Psoas muscle (tissue), 7 donors: ENCODE measurements at regions not wholly inside any gene's neighbourhood (a gene's known extent, or its start where the extent isn't known, plus 50 kb on each side); places are given as distances from the start of the nearest gene placed in this dataset.
"Not testable (repeated sequence)": the region's sequence is repeated elsewhere in the genome, so short reads cannot be mapped to it uniquely, and the experiment has no call there.

Experiments
- ATAC-seq, 4 donors: fragments of 200-7000 bp; cut with Tn5 transposase; one replicate each; pipeline ENCODE4 v1.9.1; 2020; ENCODE audit warnings: moderate library complexity in 3 of 4, mild to moderate bottlenecking in 2 of 4
- DNase-seq, 2 donors: peaks; one replicate each; pipeline ENCODE4 v3.0.0-alpha.2; 2020
- H3K27ac ChIP-seq: fragments of 200-600 bp; one replicate; pipeline ENCODE4 v1.8.0; 2022
- H3K27me3 ChIP-seq, 3 donors: fragments of 200-600 bp in 1 of 3; one replicate each; pipeline versions ENCODE4 v1.6.1 to v1.8.0; 2013 to 2022; ENCODE audit warnings: low read length in 2 of 3, mild to moderate bottlenecking in 2 of 3, moderate library complexity in 1 of 3; ENCODE audit not compliant: insufficient read depth in 3 of 3
- H3K36me3 ChIP-seq, 2 donors: fragments of 200-600 bp in 1 of 2; one replicate each; pipeline versions ENCODE4 v1.6.1 to v1.8.0; 2013 to 2022; ENCODE audit warnings: low read depth in 1 of 2, mild to moderate bottlenecking in 1 of 2, moderate library complexity in 1 of 2; ENCODE audit not compliant: insufficient read depth in 1 of 2
- H3K4me1 ChIP-seq: fragments of 200-600 bp; one replicate; pipeline ENCODE4 v1.8.0; 2022
- H3K4me3 ChIP-seq: fragments of 200-600 bp; one replicate; pipeline ENCODE4 v1.8.0; 2022; ENCODE audit warnings: mild to moderate bottlenecking
- H3K9me3 ChIP-seq: fragments of 200-600 bp; one replicate; pipeline ENCODE4 v1.8.0; 2022
- CTCF ChIP-seq: fragments of 200-600 bp; IDR thresholded peaks from one replicate; pipeline ENCODE4 v1.8.0; 2022; ENCODE audit warnings: antibody characterized with exemption
- WGBS, 3 donors: extraction: QIAGEN DNeasy Blood & Tissue Kit; methylation state at CpG; one replicate each; pipeline versions ENCODE4 v1.1.6 to v1.1.7; 2013; 5-methylcytosine and 5-hydroxymethylcytosine counted together
- intact Hi-C, 2 donors: fragments of 100-400 bp; cut with DNase I; formaldehyde crosslinking; loops; one replicate each; pipeline versions ENCODE4 v1.11.0 to v1.14.2; 2022
- donor health status: healthy with polysubstance abuse.
- donor health status: DM: no; HTN: no; CAD: no; lungs with moderate emphysema.
- donor health status: Bipolar disorder and iron deficiency.
- donor health status: healthy.
- donor health status: DM: yes; HTN: yes; CAD: no.
- donor health status: DM: no; HTN: no; CAD: no.
- donor health status: DM: yes; HTN: yes; CAD: no.

GRCh38 chr4:167873496-167873895, 218.8 kb upstream of the ANXA10 start:
- H3K27me3 ChIP-seq, result no peaks in the 10 kb centered on the region
- ATAC-seq (no peak), DNase-seq (no peak)
- H3K36me3 ChIP-seq, result no peaks in the 10 kb centered on the region
- no peak overlapping the region for H3K27ac ChIP-seq
- no peak for TF ChIP-seq CTCF
- H3K9me3 ChIP-seq, result no peaks in the 10 kb centered on the region
- no peaks in the 10 kb centered on the region for H3K4me1 ChIP-seq
- no peak overlapping the region for H3K4me3 ChIP-seq
- intact Hi-C loops, result no loop called here

- H3K4me3 ChIP-seq, H3K27ac ChIP-seq, ATAC-seq, H3K9me3 ChIP-seq, H3K27me3 ChIP-seq, H3K36me3 ChIP-seq, H3K4me1 ChIP-seq, intact Hi-C loops, DNase-seq: not testable (repeated sequence)
- 82 to 93% (median 91%) methylated on average over 3 of the region's 3 CpGs for WGBS, 3 donors
These were observed 216.2 kb upstream of the ANXA10 start for GRCh38 chr4:167876091-167876490.

- intact Hi-C loops, DNase-seq, ATAC-seq, H3K27me3 ChIP-seq, H3K9me3 ChIP-seq, H3K27ac ChIP-seq, H3K4me1 ChIP-seq, H3K36me3 ChIP-seq, H3K4me3 ChIP-seq: not testable (repeated sequence)
- WGBS, 3 donors, result 77 to 80% (median 77%) methylated on average over 8 of the region's 8 CpGs
These were observed 214.5 kb upstream of the ANXA10 start for GRCh38 chr4:167877826-167878225.

- H3K27me3 ChIP-seq, result no peaks in the 10 kb centered on the region
- H3K27ac ChIP-seq, result no peak overlapping the region
- ATAC-seq (no peak), DNase-seq (no peak)
- intact Hi-C loops, result no loop called here
- H3K4me3 ChIP-seq, result no peak overlapping the region
- H3K9me3 ChIP-seq, result no peaks in the 10 kb centered on the region
- TF ChIP-seq CTCF, result no peak
- no peaks in the 10 kb centered on the region for H3K4me1 ChIP-seq
- whole genome bisulfite sequencing, 3 donors, result 0 to 12% (median 1%) methylated on average over 1 of the region's 1 CpG
- no peaks in the 10 kb centered on the region for H3K36me3 ChIP-seq
These were observed 209.1 kb upstream of the ANXA10 start for GRCh38 chr4:167883266-167883665.

GRCh38 chr4:167885071-167885470, 207.3 kb upstream of the ANXA10 start:
- TF ChIP-seq CTCF, result no peak
- ATAC-seq, result no peak
- H3K36me3 ChIP-seq, result no peaks in the 10 kb centered on the region
- 79 to 100% (median 84%) methylated on average over 1 of the region's 1 CpG for WGBS, 3 donors
- no peak for DNase-seq
- intact Hi-C loops, result no loop called here
- no peak overlapping the region for H3K4me3 ChIP-seq
- no peaks in the 10 kb centered on the region for H3K4me1 ChIP-seq
- H3K9me3 ChIP-seq, result no peaks in the 10 kb centered on the region
- no peak overlapping the region for H3K27ac ChIP-seq
- no peaks in the 10 kb centered on the region for H3K27me3 ChIP-seq

- intact Hi-C loops, result no loop called here
- ATAC-seq (no peak), DNase-seq (no peak)
- no peaks in the 10 kb centered on the region for H3K9me3 ChIP-seq
- H3K36me3 ChIP-seq, result no peaks in the 10 kb centered on the region
- no peaks in the 10 kb centered on the region for H3K27me3 ChIP-seq
- no peak for TF ChIP-seq CTCF
- no peak overlapping the region for H3K4me3 ChIP-seq
- H3K4me1 ChIP-seq, result no peaks in the 10 kb centered on the region
- H3K27ac ChIP-seq, result no peak overlapping the region
- 37 to 41% (median 38%) methylated on average over 1 of the region's 1 CpG for WGBS, 3 donors
These were observed 206.5 kb upstream of the ANXA10 start for GRCh38 chr4:167885872-167886271.
